ENCODE measurements at regions not wholly inside any gene's neighbourhood (a gene's known extent, or its start where the extent isn't known, plus 50 kb on each side); places are given as distances from the start of the nearest gene placed in this dataset.

- Histone ChIP-seq H2BK20ac (ENCODE audit: low read depth, low read length, poor library complexity, severe bottlenecking) (no peak overlapping the region), H2BK15ac (ENCODE audit: low read depth, low read length) (no peak overlapping the region), H3K4me2 (ENCODE audit: insufficient read depth, insufficient read length, low read length) (no peak overlapping the region), H3T11ph (ENCODE audit: low read length) (no peak overlapping the region), H3K23ac (ENCODE audit: insufficient read length, low read depth, low read length) (no peak overlapping the region), H3K23me2 (ENCODE audit: insufficient read length, low read depth, low read length, poor library complexity, severe bottlenecking) (no peaks in the 10 kb centered on the region), H3K9ac (ENCODE audit: extremely low read depth, insufficient read length, low read length) (no peak overlapping the region), H3K56ac (ENCODE audit: insufficient read length, low read depth, low read length) (no peak overlapping the region), H2AFZ (ENCODE audit: low read length) (no peak overlapping the region), H4K20me1 (ENCODE audit: control insufficient read depth, insufficient read depth, insufficient read length) (no peaks in the 10 kb centered on the region), H2BK5ac (ENCODE audit: insufficient read length, low read length) (no peak overlapping the region), H4K5ac (ENCODE audit: insufficient read length, low read depth, low read length) (no peak overlapping the region), H2BK12ac (ENCODE audit: insufficient read length, low read depth, low read length) (no peak overlapping the region), H3K18ac (ENCODE audit: insufficient read length, low read depth, low read length) (no peak overlapping the region), H3K4ac (ENCODE audit: low read depth, low read length) (no peak overlapping the region), H3K9me3 (ENCODE audit: control insufficient read depth, low read depth, low read length) (no peaks in the 10 kb centered on the region), H3K27me3 (ENCODE audit: insufficient read depth, low read length) (no peaks in the 10 kb centered on the region), H3K27ac (ENCODE audit: insufficient read length, low read depth, low read length) (no peak overlapping the region), H2BK120ac (ENCODE audit: low read depth, low read length, poor library complexity, severe bottlenecking) (no peak overlapping the region), H2AK5ac (ENCODE audit: insufficient read length, low read length) (no peak overlapping the region), H3K4me1 (ENCODE audit: insufficient read depth, low read length) (no peaks in the 10 kb centered on the region), H3K79me1 (ENCODE audit: insufficient read depth, low read depth, low read length, poor library complexity, severe bottlenecking) (no peaks in the 10 kb centered on the region), H4K91ac (ENCODE audit: insufficient read length, low read depth, low read length) (no peak overlapping the region), H3K14ac (ENCODE audit: insufficient read depth, low read length) (no peak overlapping the region), H4K8ac (replicated peaks; ENCODE audit: insufficient read length, low read depth, low read length) (no peak overlapping the region), H3K79me2 (ENCODE audit: insufficient read depth, low read length) (no peaks in the 10 kb centered on the region)
- WGBS (ENCODE audit: extremely low coverage, insufficient read length, low lambda C conversion rate), result no CpG with 5 or more reads among the region's 1 CpG
- H3K4me1 Mint-ChIP-seq, result no peaks in the 10 kb centered on the region
- no peaks in the 10 kb centered on the region for H3K27me3 Mint-ChIP-seq (ENCODE audit: low read depth)
- no peaks in the 10 kb centered on the region; a peak in 1 of 5 replicates for H3K9me3 Mint-ChIP-seq
- H3K27ac Mint-ChIP-seq, result no peak overlapping the region
- TF ChIP-seq, protein P1, sequence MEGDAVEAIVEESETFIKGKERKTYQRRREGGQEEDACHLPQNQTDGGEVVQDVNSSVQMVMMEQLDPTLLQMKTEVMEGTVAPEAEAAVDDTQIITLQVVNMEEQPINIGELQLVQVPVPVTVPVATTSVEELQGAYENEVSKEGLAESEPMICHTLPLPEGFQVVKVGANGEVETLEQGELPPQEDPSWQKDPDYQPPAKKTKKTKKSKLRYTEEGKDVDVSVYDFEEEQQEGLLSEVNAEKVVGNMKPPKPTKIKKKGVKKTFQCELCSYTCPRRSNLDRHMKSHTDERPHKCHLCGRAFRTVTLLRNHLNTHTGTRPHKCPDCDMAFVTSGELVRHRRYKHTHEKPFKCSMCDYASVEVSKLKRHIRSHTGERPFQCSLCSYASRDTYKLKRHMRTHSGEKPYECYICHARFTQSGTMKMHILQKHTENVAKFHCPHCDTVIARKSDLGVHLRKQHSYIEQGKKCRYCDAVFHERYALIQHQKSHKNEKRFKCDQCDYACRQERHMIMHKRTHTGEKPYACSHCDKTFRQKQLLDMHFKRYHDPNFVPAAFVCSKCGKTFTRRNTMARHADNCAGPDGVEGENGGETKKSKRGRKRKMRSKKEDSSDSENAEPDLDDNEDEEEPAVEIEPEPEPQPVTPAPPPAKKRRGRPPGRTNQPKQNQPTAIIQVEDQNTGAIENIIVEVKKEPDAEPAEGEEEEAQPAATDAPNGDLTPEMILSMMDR (conservative IDR thresholded peaks at IDR 0.05), result no peak
- no peaks in the 10 kb centered on the region for H3K36me3 Mint-ChIP-seq (ENCODE audit: insufficient read depth in 1 of 3, low read depth in 3 of 3)
- no peak for DNase-seq
- no peak overlapping the region for H3K4me3 Mint-ChIP-seq
These were observed 473.5 kb upstream of the MGAT4C start for GRCh38 chr12:86729739-86730138.
